ENCODE measurements at regions not wholly inside any gene's neighbourhood (a gene's known extent, or its start where the extent isn't known, plus 50 kb on each side); places are given as distances from the start of the nearest gene placed in this dataset.

GRCh38 chr20:20992277-20992676 is 113.9 kb downstream of the LINC00237 start:
- peaks cover 5% of the 10 kb centered on the region for H3K4me1 Mint-ChIP-seq (ENCODE audit: low read depth, unreplicated experiment)
- no peak for DNase-seq

DNA sequence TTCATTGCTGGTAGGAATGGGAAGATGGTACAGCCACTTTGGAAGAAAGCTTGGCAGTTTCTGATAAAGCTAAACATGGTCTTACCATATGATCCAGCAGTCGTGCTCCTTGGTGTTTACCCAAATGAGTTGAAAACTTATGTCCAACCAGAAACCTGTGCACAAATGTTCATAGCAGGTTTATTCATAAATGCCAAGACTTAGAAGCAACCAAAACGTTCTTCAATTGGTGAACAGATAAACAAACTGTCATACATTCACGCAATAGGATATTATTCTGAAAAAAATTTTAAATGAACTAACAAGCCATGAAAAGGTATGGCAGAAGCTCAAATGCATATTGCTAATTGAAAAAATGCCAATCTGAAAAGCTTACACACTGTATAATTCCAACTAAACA is 117.1 kb downstream of the LINC00237 start:
- Mint-ChIP-seq H3K27me3 (ENCODE audit: unreplicated experiment) (no peaks in the 10 kb centered on the region), H3K4me1 (ENCODE audit: low read depth, unreplicated experiment) (peaks cover 3% of the 10 kb centered on the region), H3K4me3 (ENCODE audit: unreplicated experiment) (no peak overlapping the region), H3K36me3 (ENCODE audit: unreplicated experiment) (no peaks in the 10 kb centered on the region), H3K9me3 (ENCODE audit: unreplicated experiment) (no peaks in the 10 kb centered on the region), H3K27ac (ENCODE audit: unreplicated experiment) (no peak overlapping the region)
- TF ChIP-seq, protein P1, sequence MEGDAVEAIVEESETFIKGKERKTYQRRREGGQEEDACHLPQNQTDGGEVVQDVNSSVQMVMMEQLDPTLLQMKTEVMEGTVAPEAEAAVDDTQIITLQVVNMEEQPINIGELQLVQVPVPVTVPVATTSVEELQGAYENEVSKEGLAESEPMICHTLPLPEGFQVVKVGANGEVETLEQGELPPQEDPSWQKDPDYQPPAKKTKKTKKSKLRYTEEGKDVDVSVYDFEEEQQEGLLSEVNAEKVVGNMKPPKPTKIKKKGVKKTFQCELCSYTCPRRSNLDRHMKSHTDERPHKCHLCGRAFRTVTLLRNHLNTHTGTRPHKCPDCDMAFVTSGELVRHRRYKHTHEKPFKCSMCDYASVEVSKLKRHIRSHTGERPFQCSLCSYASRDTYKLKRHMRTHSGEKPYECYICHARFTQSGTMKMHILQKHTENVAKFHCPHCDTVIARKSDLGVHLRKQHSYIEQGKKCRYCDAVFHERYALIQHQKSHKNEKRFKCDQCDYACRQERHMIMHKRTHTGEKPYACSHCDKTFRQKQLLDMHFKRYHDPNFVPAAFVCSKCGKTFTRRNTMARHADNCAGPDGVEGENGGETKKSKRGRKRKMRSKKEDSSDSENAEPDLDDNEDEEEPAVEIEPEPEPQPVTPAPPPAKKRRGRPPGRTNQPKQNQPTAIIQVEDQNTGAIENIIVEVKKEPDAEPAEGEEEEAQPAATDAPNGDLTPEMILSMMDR (IDR thresholded peaks at IDR 0.05; ENCODE audit: partially characterized antibody, unreplicated experiment): no peak
- DNase-seq: no peak

More at GRCh38 chr20:20992277-20992676, 113.9 kb downstream of the LINC00237 start:
- no peak overlapping the region for H3K27ac Mint-ChIP-seq (ENCODE audit: unreplicated experiment)
- H3K27me3 Mint-ChIP-seq (ENCODE audit: unreplicated experiment): no peaks in the 10 kb centered on the region
- H3K9me3 Mint-ChIP-seq (ENCODE audit: unreplicated experiment): no peaks in the 10 kb centered on the region
- H3K36me3 Mint-ChIP-seq (ENCODE audit: unreplicated experiment): no peaks in the 10 kb centered on the region
- H3K4me3 Mint-ChIP-seq (ENCODE audit: unreplicated experiment): no peak overlapping the region
- TF ChIP-seq, protein P1 (IDR thresholded peaks at IDR 0.05; ENCODE audit: partially characterized antibody, unreplicated experiment): no peak

DNA sequence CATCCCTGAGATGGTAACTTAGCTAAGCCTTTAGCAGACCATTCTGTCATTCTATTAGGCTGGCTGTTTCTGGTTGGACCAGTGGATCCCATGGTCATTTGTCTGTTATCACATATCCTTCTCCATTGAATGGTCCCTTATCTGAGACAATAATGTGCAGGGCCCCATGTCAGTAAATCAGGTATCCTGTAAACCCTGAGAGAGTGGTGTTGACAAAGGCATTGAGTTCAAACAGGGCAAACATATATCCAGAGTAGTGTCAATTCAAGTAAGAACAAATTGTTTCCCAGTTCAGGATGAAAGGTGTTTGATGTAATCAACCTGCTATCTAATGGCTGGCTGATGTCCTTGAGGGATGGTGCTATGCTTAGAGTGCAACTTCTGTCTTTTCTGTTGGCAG is 126.2 kb downstream of the LINC00237 start:
- TF ChIP-seq, protein P1 (IDR thresholded peaks at IDR 0.05; ENCODE audit: partially characterized antibody, unreplicated experiment): no peak
- no peak for DNase-seq
- H3K27ac Mint-ChIP-seq (ENCODE audit: unreplicated experiment): no peak overlapping the region
- H3K27me3 Mint-ChIP-seq (ENCODE audit: unreplicated experiment): no peaks in the 10 kb centered on the region
- no peak overlapping the region for H3K4me3 Mint-ChIP-seq (ENCODE audit: unreplicated experiment)
- H3K9me3 Mint-ChIP-seq (ENCODE audit: unreplicated experiment): peaks cover 2% of the 10 kb centered on the region
- H3K4me1 Mint-ChIP-seq (ENCODE audit: low read depth, unreplicated experiment): no peaks in the 10 kb centered on the region
- no peaks in the 10 kb centered on the region for H3K36me3 Mint-ChIP-seq (ENCODE audit: unreplicated experiment)

DNA sequence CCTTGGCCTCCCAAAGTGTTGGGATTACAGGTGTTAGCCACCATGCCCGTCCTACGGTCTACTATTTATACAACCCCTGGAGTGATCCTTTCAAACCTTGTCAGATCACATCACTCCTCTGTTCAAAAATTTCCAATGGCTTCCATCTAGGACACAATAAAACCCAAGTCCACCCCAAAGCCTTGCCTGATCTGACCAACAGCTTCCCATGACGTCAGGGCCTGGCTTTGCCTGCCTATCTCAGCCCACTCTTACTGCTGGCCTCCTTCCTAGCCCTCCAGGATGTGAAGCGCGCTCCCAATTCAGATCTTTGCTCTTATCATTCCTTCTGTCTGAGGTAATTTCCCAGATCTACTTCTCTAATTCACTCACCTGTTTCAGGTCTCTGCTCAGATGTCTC is 128.4 kb downstream of the LINC00237 start:
- no peak overlapping the region for H3K4me3 Mint-ChIP-seq (ENCODE audit: unreplicated experiment)
- H3K9me3 Mint-ChIP-seq (ENCODE audit: unreplicated experiment): peaks cover 2% of the 10 kb centered on the region
- DNase-seq: no peak
- peaks cover 4% of the 10 kb centered on the region for H3K27me3 Mint-ChIP-seq (ENCODE audit: unreplicated experiment)
- no peaks in the 10 kb centered on the region for H3K4me1 Mint-ChIP-seq (ENCODE audit: low read depth, unreplicated experiment)
- H3K27ac Mint-ChIP-seq (ENCODE audit: unreplicated experiment): no peak overlapping the region
- TF ChIP-seq, protein P1 (IDR thresholded peaks at IDR 0.05; ENCODE audit: partially characterized antibody, unreplicated experiment): no peak
- no peaks in the 10 kb centered on the region for H3K36me3 Mint-ChIP-seq (ENCODE audit: unreplicated experiment)

- Mint-ChIP-seq H3K36me3 (ENCODE audit: unreplicated experiment) (no peaks in the 10 kb centered on the region), H3K9me3 (ENCODE audit: unreplicated experiment) (no peaks in the 10 kb centered on the region), H3K4me1 (ENCODE audit: low read depth, unreplicated experiment) (peaks cover 15% of the 10 kb centered on the region), H3K27me3 (ENCODE audit: unreplicated experiment) (peaks cover 4% of the 10 kb centered on the region), H3K27ac (ENCODE audit: unreplicated experiment) (no peak overlapping the region), H3K4me3 (ENCODE audit: unreplicated experiment) (no peak overlapping the region)
- TF ChIP-seq, protein P1 (IDR thresholded peaks at IDR 0.05; ENCODE audit: partially characterized antibody, unreplicated experiment): no peak
- DNase-seq: no peak
These were observed 133.7 kb downstream of the LINC00237 start for GRCh38 chr20:20972490-20972889.

Measured in glutamatergic neuron (in vitro differentiated cells).